ENCODE measurements at regions not wholly inside any gene's neighbourhood (a gene's known extent, or its start where the extent isn't known, plus 50 kb on each side); places are given as distances from the start of the nearest gene placed in this dataset.

DNA sequence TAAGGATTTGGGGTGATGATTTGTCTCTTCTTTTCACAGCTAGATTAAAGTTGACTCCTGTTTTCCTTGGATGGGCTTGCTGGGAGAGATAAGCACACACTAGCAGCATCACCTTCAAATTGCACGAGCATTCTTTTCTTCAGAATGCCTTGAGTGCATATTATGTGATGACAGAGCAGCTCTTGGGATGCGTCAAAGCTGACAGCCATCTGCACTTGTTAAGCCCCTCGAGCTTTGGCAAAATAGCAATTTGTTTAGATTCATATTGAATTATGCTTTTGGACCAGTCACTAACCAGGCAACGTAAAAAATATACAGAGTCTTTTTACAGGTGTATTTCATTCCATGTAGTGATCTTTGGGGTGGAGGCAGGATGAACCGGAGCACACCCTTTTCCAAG, 407.0 kb downstream of the FUT8 start:
- H3K27me3 Mint-ChIP-seq (ENCODE audit: low read depth, poor library complexity): peaks cover 4% of the 10 kb centered on the region
- H3K4me3 Mint-ChIP-seq: no peak overlapping the region
- no peak overlapping the region for H3K27ac Mint-ChIP-seq
- no peaks in the 10 kb centered on the region for H3K36me3 Mint-ChIP-seq (ENCODE audit: low read depth)
- H3K4me1 Mint-ChIP-seq: peaks cover 2% of the 10 kb centered on the region
- no peaks in the 10 kb centered on the region for H3K9me3 Mint-ChIP-seq
- no peak for DNase-seq
- TF ChIP-seq CTCF (IDR thresholded peaks at IDR 0.05): no peak

DNA sequence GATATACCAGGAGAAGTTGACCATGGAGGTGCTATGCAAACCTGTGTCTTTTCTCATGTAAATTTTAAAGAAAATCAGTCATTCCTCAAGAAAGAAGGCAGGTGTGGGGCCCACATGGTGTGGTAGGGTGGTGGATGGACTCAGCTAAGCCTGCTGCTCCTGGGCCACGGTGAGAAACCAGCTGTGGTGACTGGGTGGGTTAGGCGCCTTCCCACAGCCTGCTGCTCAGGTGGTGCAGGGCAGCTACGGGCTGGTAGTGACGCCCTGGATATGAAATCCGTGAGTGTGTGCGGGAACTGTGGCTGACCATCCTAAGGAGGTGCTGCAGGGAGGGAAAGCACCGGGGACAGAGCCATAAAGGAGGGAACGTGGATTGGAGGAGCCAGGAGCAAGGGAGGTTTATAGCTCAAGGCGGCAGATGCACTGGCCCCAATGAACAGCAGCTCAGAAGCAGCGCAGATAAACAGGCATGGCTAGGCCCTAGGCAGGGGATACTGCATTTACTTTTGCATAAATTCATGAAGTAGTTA, 408.8 kb downstream of the FUT8 start:
- Mint-ChIP-seq H3K9me3 (no peaks in the 10 kb centered on the region), H3K27ac (no peak overlapping the region), H3K4me1 (peaks cover 9% of the 10 kb centered on the region), H3K36me3 (ENCODE audit: low read depth) (no peaks in the 10 kb centered on the region), H3K4me3 (no peak overlapping the region), H3K27me3 (ENCODE audit: low read depth, poor library complexity) (peaks cover 4% of the 10 kb centered on the region)
- no peak for DNase-seq
- no peak for TF ChIP-seq CTCF (IDR thresholded peaks at IDR 0.05)

GRCh38 chr14:65824285-65824977, 411.9 kb downstream of the FUT8 start:
- H3K9me3 Mint-ChIP-seq: no peaks in the 10 kb centered on the region
- H3K27me3 Mint-ChIP-seq (ENCODE audit: low read depth, poor library complexity): peaks cover 9% of the 10 kb centered on the region
- H3K4me1 Mint-ChIP-seq: peaks cover 33% of the 10 kb centered on the region
- H3K27ac Mint-ChIP-seq: no peak overlapping the region
- peak; percentile 99 for TF ChIP-seq CTCF (IDR thresholded peaks at IDR 0.05)
- DNase-seq: peak; percentile 70
- H3K4me3 Mint-ChIP-seq: no peak overlapping the region
- no peaks in the 10 kb centered on the region for H3K36me3 Mint-ChIP-seq (ENCODE audit: low read depth)

DNA sequence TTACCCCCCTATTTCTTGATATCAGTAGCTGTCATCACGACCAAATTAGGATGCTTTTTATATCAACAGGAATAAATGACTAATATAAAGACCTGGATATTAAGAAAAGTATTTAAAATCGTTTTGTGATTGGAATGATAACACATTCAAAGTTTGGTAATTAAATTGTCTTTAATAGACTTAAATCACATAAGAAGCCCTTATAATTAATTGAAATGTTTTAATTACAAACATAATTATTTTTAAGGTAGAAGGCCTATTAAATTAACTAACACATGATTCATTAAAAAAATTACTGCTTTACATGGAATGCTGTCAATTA, 412.4 kb downstream of the FUT8 start:
- Mint-ChIP-seq H3K36me3 (ENCODE audit: low read depth) (no peaks in the 10 kb centered on the region), H3K4me3 (no peak overlapping the region), H3K27me3 (ENCODE audit: low read depth, poor library complexity) (peaks cover 9% of the 10 kb centered on the region), H3K4me1 (peaks cover 34% of the 10 kb centered on the region), H3K9me3 (no peaks in the 10 kb centered on the region), H3K27ac (no peak overlapping the region)
- DNase-seq: no peak
- TF ChIP-seq CTCF (IDR thresholded peaks at IDR 0.05): peak; percentile 29

GRCh38 chr14:65826946-65827345, 414.4 kb downstream of the FUT8 start:
- Mint-ChIP-seq H3K4me3 (no peak overlapping the region), H3K9me3 (no peaks in the 10 kb centered on the region), H3K27ac (no peak overlapping the region), H3K27me3 (ENCODE audit: low read depth, poor library complexity) (peaks cover 9% of the 10 kb centered on the region), H3K36me3 (ENCODE audit: low read depth) (no peaks in the 10 kb centered on the region), H3K4me1 (peaks cover 34% of the 10 kb centered on the region)
- TF ChIP-seq CTCF (IDR thresholded peaks at IDR 0.05): no peak
- DNase-seq: no peak

GRCh38 chr14:65827520-65827919, 415.0 kb downstream of the FUT8 start:
- H3K9me3 Mint-ChIP-seq: no peaks in the 10 kb centered on the region
- H3K4me1 Mint-ChIP-seq: peaks cover 38% of the 10 kb centered on the region
- no peak overlapping the region for H3K27ac Mint-ChIP-seq
- H3K36me3 Mint-ChIP-seq (ENCODE audit: low read depth): no peaks in the 10 kb centered on the region
- peaks cover 9% of the 10 kb centered on the region for H3K27me3 Mint-ChIP-seq (ENCODE audit: low read depth, poor library complexity)
- TF ChIP-seq CTCF (IDR thresholded peaks at IDR 0.05): no peak
- H3K4me3 Mint-ChIP-seq: no peak overlapping the region
- DNase-seq: no peak
